ENCODE measurements at regions not wholly inside any gene's neighbourhood (a gene's known extent, or its start where the extent isn't known, plus 50 kb on each side); places are given as distances from the start of the nearest gene placed in this dataset.

DNA sequence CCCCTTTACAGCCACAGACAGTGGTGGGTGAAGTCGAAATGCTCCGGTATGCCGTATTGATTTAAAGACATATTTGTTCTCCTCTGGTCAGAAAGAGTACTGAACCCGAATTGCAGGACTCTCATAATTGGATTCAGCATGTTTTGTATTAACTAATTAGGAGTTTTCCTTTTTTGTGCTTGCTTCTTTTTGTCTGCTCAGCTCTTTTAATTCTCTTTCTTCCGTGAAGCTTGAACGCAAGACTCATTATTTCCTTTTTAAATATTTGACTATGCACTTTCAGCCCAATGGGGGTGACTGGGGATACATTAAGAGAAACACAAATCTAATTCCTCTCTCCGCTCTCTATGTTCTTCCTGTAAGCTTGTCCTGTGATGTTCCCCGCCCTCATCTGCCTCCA lies 246.6 kb upstream of the IRX2 start:
- no peaks in the 10 kb centered on the region for H3K36me3 ChIP-seq
- no peak for TF ChIP-seq POLR2A (IDR thresholded peaks at IDR 0.05)
- TF ChIP-seq EP300 (IDR thresholded peaks at IDR 0.05), result no peak
- TF ChIP-seq, protein P1, sequence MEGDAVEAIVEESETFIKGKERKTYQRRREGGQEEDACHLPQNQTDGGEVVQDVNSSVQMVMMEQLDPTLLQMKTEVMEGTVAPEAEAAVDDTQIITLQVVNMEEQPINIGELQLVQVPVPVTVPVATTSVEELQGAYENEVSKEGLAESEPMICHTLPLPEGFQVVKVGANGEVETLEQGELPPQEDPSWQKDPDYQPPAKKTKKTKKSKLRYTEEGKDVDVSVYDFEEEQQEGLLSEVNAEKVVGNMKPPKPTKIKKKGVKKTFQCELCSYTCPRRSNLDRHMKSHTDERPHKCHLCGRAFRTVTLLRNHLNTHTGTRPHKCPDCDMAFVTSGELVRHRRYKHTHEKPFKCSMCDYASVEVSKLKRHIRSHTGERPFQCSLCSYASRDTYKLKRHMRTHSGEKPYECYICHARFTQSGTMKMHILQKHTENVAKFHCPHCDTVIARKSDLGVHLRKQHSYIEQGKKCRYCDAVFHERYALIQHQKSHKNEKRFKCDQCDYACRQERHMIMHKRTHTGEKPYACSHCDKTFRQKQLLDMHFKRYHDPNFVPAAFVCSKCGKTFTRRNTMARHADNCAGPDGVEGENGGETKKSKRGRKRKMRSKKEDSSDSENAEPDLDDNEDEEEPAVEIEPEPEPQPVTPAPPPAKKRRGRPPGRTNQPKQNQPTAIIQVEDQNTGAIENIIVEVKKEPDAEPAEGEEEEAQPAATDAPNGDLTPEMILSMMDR (IDR thresholded peaks at IDR 0.05), result no peak
- H3K27me3 ChIP-seq, result no peaks in the 10 kb centered on the region
- no peak overlapping the region for H3K4me3 ChIP-seq
- H3K9me3 ChIP-seq, result peaks cover 0 to 6% (median 0%) of the 10 kb centered on the region in 4 donors
- no peaks in the 10 kb centered on the region for H3K4me1 ChIP-seq
- H3K27ac ChIP-seq, result no peak overlapping the region
- no peak for DNase-seq (ENCODE audit: low spot score in 2 of 2)
- WGBS, 2 donors, result 62 to 74% methylated on average over 8 of the region's 8 CpGs

DNA sequence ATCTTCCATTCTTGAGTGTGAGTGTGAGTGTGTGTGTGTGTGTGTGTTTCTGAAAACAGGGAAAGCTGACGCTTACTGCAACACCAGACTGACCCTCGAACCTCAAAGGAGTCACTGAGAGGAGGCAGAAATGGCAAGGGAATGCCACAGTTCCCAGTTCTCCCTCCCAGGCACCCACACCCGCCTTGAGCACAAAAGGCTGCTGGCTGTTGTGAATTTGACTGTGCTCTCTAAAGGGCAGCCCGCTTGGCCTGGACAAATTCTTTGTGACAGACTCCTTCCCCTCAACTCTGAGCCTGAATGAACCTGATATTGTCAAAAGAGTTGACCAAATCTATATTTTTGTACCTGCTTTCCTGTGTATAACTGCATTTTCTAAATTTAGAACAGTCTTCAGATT lies 245.7 kb upstream of the IRX2 start:
- no peak overlapping the region for H3K27ac ChIP-seq
- no peaks in the 10 kb centered on the region for H3K27me3 ChIP-seq
- H3K4me3 ChIP-seq, result no peak overlapping the region
- WGBS, 2 donors, result 38 to 39% methylated on average over 4 of the region's 4 CpGs
- H3K4me1 ChIP-seq, result no peaks in the 10 kb centered on the region
- TF ChIP-seq POLR2A (IDR thresholded peaks at IDR 0.05) (no peak), EP300 (IDR thresholded peaks at IDR 0.05) (no peak)
- TF ChIP-seq, protein P1 (IDR thresholded peaks at IDR 0.05), result no peak
- no peak for DNase-seq (ENCODE audit: low spot score in 2 of 2)
- H3K36me3 ChIP-seq, result no peaks in the 10 kb centered on the region
- peaks cover 0 to 6% (median 0%) of the 10 kb centered on the region in 4 donors for H3K9me3 ChIP-seq

DNA sequence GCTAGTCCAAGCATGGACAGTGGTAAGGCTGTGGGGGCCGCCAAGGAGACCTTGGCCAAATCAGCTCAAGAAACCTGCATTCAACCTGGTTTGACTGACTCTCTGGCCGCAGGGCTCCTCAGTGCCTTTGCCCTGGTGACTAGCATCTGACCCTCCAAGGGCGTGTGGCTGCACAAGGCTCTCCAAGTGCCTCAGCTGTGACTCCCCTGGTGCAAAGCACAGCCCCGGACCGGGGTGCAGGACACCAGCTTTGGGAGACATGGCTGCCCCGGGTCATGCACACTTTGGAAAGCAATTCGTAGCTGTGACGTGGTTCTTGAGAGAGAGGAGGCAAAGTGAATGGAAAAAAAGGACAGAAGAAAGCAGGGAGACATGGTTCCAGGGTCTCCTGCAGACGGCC lies 245.2 kb upstream of the IRX2 start:
- Histone ChIP-seq H3K27me3 (no peaks in the 10 kb centered on the region), H3K4me1 (no peaks in the 10 kb centered on the region), H3K4me3 (no peak overlapping the region), H3K27ac (no peak overlapping the region), H3K36me3 (no peaks in the 10 kb centered on the region), H3K9me3 (peaks cover 0 to 3% (median 0%) of the 10 kb centered on the region in 4 donors)
- WGBS, 2 donors, result 68 to 74% methylated on average over 7 to 9 of the region's 9 CpGs
- no peak for TF ChIP-seq EP300 (IDR thresholded peaks at IDR 0.05)
- no peak for DNase-seq (ENCODE audit: low spot score in 2 of 2)

DNA sequence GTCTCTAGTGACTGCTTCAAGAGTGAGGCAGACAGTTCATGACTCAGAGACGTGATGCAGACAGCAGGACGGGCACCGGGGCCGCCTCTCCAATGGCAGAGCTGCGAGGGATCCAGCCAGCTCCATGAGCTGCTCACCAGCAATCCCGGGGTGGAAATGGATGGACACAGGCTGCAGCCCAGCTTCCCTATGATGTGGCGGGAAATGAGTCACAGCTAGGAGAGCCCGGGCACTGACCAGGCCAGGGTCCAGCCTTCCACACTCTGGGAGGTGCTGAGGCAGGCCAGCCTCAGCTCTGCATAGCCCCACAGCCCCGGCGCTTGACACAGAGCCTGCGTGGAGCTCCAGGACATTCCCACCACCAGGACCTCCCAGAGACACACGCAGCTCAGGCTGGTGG lies 244.8 kb upstream of the IRX2 start:
- WGBS, 2 donors, result 85 to 88% methylated on average over 6 to 12 of the region's 12 CpGs
- DNase-seq (ENCODE audit: low spot score in 2 of 2), result no peak
- H3K36me3 ChIP-seq, result no peaks in the 10 kb centered on the region
- H3K4me1 ChIP-seq, result no peaks in the 10 kb centered on the region
- no peak overlapping the region for H3K4me3 ChIP-seq
- no peaks in the 10 kb centered on the region for H3K9me3 ChIP-seq
- no peak overlapping the region for H3K27ac ChIP-seq
- no peaks in the 10 kb centered on the region for H3K27me3 ChIP-seq
- TF ChIP-seq EP300 (IDR thresholded peaks at IDR 0.05), result no peak
- no peak for TF ChIP-seq POLR2A (IDR thresholded peaks at IDR 0.05)
- TF ChIP-seq, protein P1 (IDR thresholded peaks at IDR 0.05), result no peak

DNA sequence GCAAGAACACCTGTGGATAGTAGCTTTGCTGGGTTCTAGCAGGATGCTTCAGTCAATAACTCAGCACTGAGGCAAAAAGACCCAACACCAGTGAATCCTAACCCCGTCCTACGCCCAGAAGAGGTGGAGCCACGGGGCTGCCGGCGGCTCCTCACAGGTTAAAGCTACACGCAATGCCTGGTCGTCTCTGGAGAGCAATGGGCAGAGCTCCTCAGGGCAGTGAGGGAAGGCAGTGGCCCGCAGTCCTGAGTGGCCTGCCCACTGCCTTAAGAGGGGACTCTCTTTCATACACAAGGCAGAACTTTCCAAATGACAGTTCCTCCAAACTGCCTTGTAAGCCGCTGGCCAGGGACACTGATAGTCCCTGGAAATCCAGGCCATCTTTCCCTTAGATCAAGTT lies 244.2 kb upstream of the IRX2 start:
- TF ChIP-seq, protein P1 (IDR thresholded peaks at IDR 0.05), result no peak
- TF ChIP-seq POLR2A (IDR thresholded peaks at IDR 0.05), result no peak
- 84 to 86% methylated on average over 8 to 9 of the region's 9 CpGs for WGBS, 2 donors
- no peak for DNase-seq (ENCODE audit: low spot score in 2 of 2)
- H3K9me3 ChIP-seq, result no peaks in the 10 kb centered on the region
- H3K4me1 ChIP-seq, result no peaks in the 10 kb centered on the region
- no peak overlapping the region for H3K27ac ChIP-seq
- H3K4me3 ChIP-seq, result no peak overlapping the region
- H3K36me3 ChIP-seq, result no peaks in the 10 kb centered on the region
- no peaks in the 10 kb centered on the region for H3K27me3 ChIP-seq

DNA sequence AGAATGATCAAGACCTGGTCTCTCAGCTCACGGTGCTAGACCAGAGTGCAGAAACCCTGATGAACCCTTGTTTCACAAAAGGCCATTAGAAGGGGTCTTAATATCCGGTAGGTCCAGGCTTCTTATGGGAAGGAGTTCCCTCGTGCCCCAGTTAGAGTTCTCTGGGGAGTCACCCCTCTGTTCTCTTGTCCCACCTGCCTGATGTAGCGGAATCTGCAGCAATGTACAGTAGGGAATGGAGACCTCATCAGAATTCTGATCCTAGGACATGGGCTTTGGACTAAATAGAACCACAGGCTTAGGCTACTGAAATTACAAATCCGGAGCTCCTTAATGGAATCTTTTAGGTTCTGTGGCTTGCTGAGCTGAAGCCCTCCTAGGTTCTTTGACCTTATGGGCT lies 243.6 kb upstream of the IRX2 start:
- 87 to 92% methylated on average over 5 of the region's 5 CpGs for WGBS, 2 donors
- no peak overlapping the region for H3K27ac ChIP-seq
- TF ChIP-seq, protein P1 (IDR thresholded peaks at IDR 0.05), result no peak
- TF ChIP-seq EP300 (IDR thresholded peaks at IDR 0.05) (no peak), POLR2A (IDR thresholded peaks at IDR 0.05) (no peak)
- H3K4me1 ChIP-seq, result no peaks in the 10 kb centered on the region
- H3K36me3 ChIP-seq, result no peaks in the 10 kb centered on the region
- no peaks in the 10 kb centered on the region for H3K9me3 ChIP-seq
- no peaks in the 10 kb centered on the region for H3K27me3 ChIP-seq
- no peak for DNase-seq (ENCODE audit: low spot score in 2 of 2)
- H3K4me3 ChIP-seq, result no peak overlapping the region

Measured in tibial nerve (tissue), 4 donors.